ENCODE measurements at regions not wholly inside any gene's neighbourhood (a gene's known extent, or its start where the extent isn't known, plus 50 kb on each side); places are given as distances from the start of the nearest gene placed in this dataset.

DNA sequence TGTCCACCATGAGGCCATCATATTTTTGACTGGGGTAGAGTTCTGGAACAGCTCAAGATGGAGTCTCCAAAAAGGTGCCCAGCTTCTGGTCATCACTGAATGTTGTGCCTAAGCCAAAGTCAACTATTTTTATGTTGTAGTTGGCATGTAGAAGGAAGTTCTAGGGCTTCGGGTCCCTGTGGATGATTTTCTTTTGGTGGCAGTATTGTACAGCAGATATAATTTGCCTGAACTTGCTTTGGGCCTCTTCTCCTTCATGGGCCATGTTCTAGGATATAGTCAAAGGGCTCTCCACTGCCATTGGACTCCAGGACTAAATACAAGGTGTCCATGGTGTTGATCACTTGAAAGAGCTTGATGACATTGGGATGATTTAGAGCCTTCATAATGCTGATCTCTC lies 143.6 kb downstream of the SLC38A4 start:
- TF ChIP-seq, protein P1, sequence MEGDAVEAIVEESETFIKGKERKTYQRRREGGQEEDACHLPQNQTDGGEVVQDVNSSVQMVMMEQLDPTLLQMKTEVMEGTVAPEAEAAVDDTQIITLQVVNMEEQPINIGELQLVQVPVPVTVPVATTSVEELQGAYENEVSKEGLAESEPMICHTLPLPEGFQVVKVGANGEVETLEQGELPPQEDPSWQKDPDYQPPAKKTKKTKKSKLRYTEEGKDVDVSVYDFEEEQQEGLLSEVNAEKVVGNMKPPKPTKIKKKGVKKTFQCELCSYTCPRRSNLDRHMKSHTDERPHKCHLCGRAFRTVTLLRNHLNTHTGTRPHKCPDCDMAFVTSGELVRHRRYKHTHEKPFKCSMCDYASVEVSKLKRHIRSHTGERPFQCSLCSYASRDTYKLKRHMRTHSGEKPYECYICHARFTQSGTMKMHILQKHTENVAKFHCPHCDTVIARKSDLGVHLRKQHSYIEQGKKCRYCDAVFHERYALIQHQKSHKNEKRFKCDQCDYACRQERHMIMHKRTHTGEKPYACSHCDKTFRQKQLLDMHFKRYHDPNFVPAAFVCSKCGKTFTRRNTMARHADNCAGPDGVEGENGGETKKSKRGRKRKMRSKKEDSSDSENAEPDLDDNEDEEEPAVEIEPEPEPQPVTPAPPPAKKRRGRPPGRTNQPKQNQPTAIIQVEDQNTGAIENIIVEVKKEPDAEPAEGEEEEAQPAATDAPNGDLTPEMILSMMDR (optimal IDR thresholded peaks at IDR 0.05 in 1 of 3, IDR thresholded peaks at IDR 0.05 in 1 of 3, conservative IDR thresholded peaks at IDR 0.05 in 1 of 3; ENCODE audit: extremely low read depth in 1 of 3, insufficient read depth in 2 of 3, low read length in 3 of 3), result no peak
- no peak for TF ChIP-seq EZH2 (IDR thresholded peaks at IDR 0.05; ENCODE audit: low read length)

Data from keratinocyte (primary cell).